Activated gamma-delta T cell treated with Interleukin-2 at 50 U/mL for 16 hours (primary cell): ENCODE measurements at regions not wholly inside any gene's neighbourhood (a gene's known extent, or its start where the extent isn't known, plus 50 kb on each side); places are given as distances from the start of the nearest gene placed in this dataset.

ENCODE experiments used
- DNase-seq: peaks from one replicate; pipeline ENCODE4 v3.0.0-alpha.2; 2020

GRCh38 chr12:125685915-125686314 lies 620.7 kb downstream of the AACS start:
- no peak for DNase-seq

DNA sequence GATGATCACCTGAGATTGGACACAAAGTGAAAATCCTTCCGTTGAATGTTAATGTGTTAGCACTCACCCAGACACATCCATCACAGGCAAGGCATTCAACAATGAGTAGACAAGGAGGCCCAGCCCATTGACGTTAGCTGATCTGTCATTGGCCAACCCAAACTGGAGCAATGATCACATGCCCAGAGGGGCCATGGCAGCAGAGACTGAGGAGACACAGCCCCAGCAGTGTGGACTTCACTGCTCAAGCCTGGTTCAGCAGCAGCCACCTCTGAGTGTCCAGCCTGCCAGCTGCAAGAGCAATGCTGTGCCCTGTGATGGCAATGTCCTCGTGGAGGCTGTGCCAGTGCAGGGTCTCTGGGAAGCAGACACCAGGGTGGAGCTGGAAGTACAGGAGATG lies 622.2 kb downstream of the AACS start:
- DNase-seq, result no peak

DNA sequence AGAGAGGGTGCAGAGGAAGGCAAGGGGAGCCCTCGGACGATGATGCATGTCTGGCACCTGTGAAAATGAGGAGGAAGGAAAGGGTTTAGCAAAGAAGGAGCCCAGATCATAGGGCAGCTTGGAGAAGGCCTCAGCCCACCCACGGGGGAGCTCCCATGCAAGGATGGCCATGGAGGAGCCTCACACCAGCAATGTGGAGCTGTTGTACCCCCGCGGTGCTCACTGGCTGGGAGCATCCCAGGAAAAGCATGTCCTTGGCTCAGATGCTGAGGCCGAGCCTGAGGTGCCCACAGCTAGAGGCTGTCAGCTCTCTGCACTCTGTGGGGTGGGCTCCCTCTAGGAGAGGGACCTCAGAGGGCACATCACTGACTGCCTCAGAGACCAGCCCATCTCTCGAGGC lies 622.6 kb downstream of the AACS start:
- no peak for DNase-seq

GRCh38 chr12:125688223-125688622 lies 623.0 kb downstream of the AACS start:
- DNase-seq, result no peak

GRCh38 chr12:125688881-125689280 lies 623.6 kb downstream of the AACS start:
- no peak for DNase-seq

- DNase-seq, result no peak
Observed at GRCh38 chr12:125689576-125690410, 624.6 kb downstream of the AACS start.

- no peak for DNase-seq
Observed at GRCh38 chr12:125690841-125691240, 625.6 kb downstream of the AACS start.

DNA sequence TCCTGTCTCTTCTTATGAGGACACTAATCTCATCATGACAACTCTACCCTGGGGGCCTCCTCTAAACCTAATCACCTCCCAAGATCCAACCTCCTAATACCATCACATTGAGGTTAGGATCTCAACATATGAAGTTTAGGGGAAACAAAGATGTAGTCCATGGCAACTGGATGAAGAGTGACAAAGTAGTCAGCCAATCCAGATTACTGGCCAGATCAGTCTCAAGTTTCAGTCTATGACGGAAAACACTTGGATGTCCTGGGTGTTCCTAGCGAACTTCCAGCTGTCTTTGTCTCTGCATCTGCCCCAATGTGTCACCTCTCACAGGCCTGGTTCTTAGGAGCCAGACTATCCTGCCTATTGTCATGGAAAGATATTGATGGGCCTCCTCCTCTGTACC lies 630.8 kb downstream of the AACS start:
- no peak for DNase-seq

DNA sequence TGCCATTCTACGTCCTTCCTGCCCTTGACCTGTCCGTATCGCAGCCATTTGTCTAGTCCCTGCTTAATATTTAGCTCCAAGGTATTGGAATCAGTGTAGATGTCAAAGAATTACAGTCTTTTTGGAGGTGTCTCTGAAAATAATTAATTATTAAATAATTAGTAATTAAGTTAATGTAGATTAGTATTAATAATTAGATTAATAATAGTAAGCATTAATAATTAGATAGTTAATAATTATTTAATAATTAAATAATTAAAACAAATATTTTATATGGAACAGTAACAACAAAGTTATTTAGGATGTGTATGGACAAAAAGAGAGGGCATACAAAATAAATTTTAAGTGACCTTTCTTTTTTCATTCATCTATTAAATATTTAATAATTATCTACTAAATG lies 639.6 kb downstream of the AACS start:
- no peak for DNase-seq

GRCh38 chr12:125720961-125721360 lies 655.7 kb downstream of the AACS start:
- DNase-seq, result no peak

GRCh38 chr12:125734137-125734536 lies 668.9 kb downstream of the AACS start:
- DNase-seq, result no peak

DNA sequence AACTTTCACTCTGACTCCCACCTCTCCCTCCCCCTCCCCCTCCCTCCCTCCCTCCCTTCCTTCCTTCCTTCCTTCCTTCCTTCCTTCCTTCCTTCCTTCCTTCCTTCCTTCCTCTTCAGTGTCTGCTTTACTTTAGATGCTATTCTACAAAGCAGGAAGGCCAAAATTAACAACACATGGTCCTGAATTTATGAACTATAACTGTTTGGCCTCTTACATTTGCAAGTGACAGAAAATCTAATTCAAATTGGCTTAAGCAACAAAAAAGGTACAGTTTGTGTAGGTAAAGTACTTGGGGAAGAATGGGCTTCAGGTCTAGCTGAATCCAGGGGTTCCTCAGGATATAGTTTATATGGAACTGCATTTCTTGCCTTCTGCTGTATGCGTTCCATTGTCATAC lies 673.0 kb downstream of the AACS start:
- no peak for DNase-seq

DNA sequence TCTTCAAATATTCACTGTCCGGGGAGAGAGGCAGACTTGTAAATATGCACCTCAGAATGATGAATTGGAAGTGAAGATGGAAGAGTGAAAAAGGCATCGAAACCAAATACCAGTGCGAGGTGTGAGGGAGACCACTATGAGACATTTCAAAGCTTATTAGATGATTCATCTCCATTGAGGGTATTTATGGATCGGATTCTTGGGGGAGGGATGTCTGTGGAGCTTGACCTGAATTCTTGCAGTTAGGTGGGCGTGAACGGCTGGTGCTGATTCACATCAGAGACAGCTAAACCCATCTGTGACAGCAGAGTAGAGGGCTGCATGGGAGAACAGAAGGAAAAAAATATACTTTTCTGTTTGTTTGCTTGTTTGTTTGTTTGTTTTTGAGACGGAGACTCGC lies 677.2 kb downstream of the AACS start:
- no peak for DNase-seq

GRCh38 chr12:125744201-125744600 lies 679.0 kb downstream of the AACS start:
- no peak for DNase-seq

GRCh38 chr12:125755512-125755911 lies 690.3 kb downstream of the AACS start:
- DNase-seq, result no peak

GRCh38 chr12:125766091-125766490 lies 700.9 kb downstream of the AACS start:
- no peak for DNase-seq

DNA sequence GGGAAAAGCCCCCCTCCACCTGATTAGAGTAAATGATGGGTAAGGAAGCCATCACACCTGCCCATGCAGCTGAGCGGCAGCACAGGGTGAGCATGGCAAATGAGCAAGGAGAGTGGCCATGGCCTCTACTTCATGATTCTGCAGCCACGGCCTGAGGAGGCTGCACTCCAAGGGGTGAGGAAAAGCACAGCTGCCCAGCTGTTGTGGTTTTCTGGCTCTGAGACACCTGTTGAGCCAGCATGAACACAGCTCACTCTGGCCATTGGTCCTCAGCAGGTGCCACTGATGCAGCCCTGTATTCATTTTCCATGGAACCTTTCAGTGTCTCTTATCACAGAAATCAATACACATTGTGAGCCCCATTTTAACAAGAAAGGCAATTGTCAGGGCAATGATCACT lies 707.2 kb downstream of the AACS start:
- DNase-seq, result no peak

DNA sequence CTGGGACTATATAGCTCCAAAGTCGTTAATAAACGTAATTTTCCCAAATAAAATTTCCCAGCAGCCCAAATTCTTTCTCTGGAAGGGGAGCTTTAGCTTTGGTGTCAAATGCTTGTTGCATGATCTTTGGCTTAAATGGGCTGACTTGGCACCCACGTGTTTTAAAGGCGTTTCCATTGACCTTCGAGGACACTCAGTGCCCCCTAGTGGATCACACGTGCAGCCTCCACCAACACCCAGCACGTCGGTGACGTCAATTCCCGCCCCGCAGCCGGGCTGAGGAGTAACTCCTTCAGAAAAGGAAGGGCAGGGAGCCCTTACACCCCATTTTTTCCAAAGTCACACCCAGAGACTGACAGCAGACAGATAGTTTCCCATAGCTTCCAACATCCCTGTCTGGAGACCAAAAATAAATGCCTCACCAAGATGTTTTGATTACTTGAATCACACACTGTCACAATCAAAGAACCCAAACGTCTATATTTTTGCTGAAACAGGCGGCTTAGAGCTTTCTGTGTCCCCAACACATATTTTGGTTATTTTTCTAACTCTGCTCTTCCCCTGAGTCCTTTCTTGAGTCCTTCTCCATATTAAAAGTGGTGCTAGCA lies 707.9 kb downstream of the AACS start:
- no peak for DNase-seq

- no peak for DNase-seq
Observed at GRCh38 chr12:125775507-125775906, 710.3 kb downstream of the AACS start.

- no peak for DNase-seq
Observed at GRCh38 chr12:125776212-125776611, 711.0 kb downstream of the AACS start.

DNA sequence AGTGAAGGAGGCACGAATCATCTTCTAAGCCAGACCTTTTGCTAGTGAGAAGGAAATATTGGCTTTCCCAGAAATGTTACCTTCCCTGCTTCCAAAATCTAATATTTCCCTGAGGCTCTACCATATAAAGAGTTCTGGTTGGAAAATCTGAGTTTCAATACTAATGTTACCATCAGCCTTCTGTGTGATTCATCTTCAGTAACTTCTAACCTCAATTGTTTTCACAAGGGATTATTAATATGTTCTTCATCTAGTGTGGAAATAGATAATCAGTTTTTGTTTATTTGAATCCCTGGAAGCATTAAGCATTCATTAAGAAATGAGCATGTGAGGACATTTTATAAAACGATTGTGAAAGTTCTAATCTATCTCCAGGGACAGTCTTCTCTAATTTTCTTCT lies 720.9 kb downstream of the AACS start:
- no peak for DNase-seq

- DNase-seq, result no peak
Observed at GRCh38 chr12:125794401-125794800, 729.2 kb downstream of the AACS start.

DNA sequence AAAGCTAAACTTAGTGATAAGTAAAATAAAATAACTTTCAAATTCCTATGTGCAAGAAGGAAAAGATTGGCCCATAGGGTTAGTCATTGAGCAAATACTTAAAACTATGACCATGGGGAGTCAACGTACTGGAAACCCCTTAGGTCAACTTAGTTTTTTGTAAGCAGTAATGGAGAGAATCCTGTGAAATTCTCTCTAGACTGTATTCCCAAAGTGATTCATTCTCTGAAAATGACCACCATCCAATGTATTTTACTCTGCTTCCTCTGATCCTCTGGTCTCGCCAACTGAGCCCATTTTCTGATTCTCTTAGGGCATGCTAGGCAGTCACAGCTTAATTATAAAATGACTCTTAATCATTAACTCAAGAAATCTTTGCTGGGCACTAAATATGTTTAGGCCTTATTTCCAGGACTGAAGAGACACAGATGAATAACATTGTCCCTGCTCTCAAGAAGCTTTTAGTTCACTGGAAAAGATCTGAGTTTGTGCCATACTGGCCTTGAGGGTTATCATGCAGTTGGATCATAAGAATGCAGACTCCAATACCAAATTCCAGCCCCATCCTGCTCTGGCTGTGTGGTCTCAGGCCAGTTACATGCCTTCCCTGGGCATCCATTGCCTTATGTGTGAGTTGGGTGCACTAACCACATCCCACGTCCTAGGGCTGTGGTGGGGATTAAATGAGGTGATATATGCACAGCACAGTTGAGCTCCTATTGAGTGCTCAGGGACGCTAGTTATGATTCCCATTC lies 732.4 kb downstream of the AACS start:
- DNase-seq, result no peak

GRCh38 chr12:125804660-125805059 lies 739.4 kb downstream of the AACS start:
- no peak for DNase-seq
